LHCN-M2 (cell line): ENCODE measurements at regions not wholly inside any gene's neighbourhood (a gene's known extent, or its start where the extent isn't known, plus 50 kb on each side); places are given as distances from the start of the nearest gene placed in this dataset.

Experiments used
- DNase-seq: peaks from one replicate; pipeline ENCODE4 v3.0.0-alpha.2; 2012; ENCODE audit warnings: low read depth

DNA sequence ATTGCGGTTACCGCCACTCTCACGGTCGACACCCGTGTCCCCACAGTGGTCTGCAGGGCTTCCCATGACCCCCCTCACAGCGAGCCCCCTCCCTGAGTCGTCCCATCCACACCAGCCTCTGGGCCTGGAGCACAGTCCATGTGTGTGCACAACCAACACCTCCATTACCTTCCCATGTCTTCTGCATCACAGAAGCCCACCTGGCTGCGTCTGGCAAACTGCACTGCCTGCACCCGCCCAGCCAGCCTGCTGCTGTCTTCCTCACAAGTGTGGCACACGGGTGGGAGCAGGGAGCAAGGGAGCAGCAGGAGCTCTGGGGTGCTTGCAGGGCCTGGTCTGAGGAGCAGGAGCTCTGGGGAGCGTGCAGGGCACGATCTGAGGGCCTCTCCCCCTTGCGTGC is 415.3 kb upstream of the IRX4 start:
- DNase-seq = no peak

DNA sequence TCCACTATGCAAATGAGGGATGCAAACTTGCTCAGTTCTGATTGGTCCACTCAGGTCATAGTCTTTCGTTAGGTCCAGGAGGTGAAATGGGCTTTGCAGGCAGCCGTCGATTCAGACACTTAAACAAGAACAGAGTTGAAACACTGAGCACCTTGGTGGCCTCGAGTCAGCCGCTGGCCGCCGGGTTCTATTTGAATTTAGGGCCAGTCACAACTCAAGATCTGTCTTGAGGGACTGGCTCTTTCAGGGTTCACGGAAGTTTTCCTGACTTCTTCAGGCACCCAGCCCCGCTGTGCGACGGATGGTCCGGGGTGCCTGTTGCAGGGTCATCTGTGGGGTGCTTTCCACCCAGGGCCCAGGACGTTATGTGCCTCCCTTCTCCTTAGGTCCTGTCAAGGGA is 412.8 kb upstream of the IRX4 start:
- DNase-seq = no peak

DNA sequence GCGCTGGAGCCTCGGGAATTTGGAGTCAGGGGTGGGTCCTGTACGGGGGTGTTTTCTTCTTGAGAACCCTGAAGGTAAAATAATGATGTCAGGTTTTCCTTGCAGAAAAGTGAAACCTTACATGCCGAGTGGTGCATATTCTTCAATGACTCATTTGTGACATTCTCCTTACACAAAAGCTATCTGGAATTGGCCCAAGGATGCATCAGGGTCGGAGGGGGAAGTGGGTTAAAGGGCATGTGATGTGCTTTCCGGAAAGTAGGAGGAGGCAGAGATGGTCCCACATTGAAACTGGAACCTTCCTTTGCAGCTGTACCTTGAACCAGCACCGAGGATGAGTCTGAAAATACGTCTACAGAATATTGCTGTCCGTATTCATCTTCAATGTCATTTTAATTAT is 411.2 kb upstream of the IRX4 start:
- no peak for DNase-seq

DNA sequence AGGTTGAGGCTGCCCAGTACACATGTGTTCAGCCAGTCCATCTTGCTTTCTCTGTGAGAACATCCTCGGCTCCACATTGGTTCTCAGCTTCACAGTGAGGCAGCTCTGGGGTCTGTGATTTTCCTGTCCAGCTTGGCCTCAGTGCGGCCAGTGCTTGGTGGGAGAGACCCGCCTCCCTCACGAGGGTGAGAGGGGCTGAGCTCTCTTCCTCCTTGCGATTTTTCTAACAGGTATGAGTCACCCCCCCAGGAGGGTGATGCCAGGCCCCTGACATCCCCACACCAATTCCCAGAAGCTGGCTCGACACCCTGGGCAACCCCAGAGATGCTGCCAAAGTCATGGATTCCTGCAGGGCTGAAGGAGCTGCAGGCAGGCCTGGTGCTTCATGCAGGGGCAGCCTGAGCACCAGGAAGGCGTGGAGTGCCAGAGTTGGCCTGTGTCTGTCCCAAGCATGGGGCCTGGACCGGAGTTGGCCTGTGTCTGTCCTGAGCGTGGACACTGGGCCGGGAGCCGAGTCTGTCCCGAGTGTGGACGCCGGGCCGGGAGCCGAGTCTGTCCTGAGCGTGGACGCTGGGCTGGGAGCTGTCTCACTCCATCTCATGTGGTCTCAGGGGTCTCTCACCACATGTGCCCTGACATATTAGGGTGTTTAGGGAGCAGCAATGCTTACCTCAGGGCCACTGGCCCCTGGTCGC is 408.6 kb upstream of the IRX4 start:
- DNase-seq = no peak

DNA sequence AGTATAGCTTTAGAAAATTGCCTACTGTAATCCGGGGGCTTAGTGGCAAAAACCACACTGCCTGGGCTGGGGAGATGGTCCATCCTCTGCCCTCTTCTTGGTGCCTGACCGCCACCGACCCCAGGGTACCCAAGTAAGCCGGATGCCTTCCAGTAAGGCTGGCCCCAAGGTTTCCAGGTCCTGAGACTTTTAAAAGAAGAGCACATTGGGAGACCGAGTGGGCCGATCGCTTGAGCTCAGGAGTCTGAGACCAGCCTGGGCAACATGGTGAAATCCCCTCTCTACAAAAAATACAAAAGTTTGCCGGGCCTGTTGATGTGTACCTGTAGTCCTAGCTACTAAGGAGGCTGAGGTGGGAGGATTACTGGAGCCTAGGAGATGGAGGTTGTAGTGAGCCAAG is 406.7 kb upstream of the IRX4 start:
- no peak for DNase-seq

DNA sequence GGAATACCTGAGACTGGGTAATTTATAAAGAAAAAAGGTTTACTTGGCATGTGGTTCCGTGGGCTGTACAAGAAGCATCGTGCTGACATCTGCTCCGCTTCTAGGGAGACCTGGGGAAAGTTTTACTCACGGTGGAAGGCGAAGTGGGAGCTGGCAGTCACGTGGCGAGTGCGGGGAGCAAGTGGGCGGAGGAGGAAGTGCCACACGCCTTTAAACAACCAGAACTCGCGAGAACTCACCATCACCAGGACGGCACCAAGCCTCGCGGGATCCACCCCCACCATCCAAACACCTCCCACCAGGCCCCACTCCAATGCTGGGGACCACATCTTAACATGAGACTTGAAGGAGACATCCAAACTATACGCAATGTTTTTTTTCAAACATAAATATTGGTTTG is 406.2 kb upstream of the IRX4 start:
- no peak for DNase-seq

DNA sequence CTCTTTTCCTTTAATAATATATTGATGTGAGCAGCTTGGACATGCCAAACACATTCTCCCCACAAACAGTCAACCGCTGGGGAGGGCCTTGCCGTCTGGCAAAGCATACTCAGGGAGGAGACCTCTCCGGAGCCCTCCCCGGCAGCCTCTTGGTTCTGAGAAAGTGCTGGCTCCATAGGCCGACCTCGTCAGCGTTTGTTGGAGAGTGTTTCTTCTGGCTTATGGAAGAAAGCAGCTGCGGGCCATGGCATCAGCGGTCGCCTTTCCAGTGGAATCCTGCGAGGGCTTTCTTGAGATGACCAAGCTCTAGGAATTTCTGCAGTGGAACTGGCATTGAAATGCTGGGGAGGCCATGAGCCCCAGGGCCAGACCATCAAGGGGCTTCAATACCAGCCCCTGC is 405.7 kb upstream of the IRX4 start:
- DNase-seq = no peak

DNA sequence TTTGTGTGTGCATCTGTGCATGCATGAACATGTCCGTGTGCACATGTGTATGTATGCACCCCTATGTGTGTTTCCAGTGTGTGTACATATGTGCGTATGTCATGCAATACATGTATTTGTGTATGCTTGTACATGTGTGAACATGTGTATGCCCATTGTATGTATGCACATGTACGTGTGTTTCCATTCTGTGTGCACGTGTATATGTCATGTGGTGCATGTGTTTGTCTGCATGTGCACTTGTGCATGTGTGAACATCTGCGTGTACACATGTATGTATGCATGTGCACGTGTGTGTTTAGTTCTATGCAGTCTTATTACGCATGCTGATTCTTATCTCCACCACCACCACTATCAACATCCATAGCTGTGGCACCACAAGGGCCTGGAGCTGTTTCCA is 403.5 kb upstream of the IRX4 start:
- DNase-seq = no peak

DNA sequence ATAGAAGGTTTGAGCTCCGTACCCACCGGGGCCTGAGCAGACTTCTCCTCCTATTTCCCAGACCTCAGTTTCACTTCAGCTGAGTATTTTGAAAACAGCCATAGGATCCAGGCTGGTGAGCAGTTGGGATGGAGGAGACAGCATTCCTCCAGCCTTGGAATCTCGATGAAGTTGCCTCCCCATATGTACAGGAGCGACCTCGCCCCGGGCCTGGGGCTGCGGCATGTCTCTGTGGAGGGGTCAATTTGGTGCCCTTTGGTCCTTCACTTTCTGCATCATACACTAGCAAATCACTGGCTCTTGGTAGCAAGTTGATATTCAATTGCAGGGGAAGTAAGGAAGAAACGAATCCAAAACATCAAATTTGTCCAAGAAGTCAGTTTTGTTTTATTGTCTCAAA is 402.0 kb upstream of the IRX4 start:
- DNase-seq = no peak

DNA sequence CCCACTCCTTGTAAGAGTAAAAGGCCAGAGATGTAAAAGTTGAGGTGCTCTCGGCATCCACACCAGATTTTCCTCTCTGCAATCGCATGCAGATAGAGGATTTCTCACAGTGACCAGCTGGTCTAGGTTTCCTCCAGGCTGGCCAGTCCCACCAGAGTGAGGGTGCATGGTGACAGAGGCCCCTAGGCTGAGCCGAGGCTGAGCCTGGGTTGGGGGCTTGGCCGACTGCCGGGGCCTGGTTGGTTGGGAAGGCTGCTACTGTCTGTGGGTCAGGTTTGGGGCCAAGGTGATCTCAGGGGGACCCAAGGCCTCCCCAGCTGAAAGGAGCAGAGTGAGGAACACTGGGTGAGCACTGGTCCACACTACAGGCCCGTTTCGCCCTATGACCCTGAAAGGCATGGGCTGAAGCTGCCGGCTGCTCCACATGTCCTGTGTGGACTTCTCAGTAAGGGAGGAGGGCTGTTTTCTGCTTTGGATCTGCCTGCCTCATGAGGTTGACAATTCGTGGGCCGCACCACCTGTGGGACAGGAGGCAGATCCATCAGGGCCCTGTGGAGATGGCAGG is 400.8 kb upstream of the IRX4 start:
- DNase-seq = no peak

DNA sequence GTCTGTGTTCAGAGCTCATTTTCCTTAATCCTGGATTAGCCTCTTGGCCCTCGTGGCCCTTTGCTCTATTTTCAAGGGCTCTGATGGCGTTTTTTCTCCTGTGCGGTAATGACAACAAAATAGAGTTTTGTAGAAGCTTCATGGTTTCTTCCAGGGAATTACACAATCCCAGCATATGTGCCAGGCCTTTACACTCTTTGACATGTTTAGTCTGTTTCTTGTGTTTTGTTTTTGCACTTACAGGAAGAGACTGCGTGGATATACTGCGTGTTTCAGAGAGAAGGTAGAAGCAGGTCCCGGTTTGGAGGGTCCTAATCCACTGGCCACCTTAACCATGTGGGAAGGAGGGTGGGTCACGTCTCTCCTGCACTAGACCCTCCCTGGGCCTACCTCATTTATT is 400.2 kb upstream of the IRX4 start:
- DNase-seq = no peak

DNA sequence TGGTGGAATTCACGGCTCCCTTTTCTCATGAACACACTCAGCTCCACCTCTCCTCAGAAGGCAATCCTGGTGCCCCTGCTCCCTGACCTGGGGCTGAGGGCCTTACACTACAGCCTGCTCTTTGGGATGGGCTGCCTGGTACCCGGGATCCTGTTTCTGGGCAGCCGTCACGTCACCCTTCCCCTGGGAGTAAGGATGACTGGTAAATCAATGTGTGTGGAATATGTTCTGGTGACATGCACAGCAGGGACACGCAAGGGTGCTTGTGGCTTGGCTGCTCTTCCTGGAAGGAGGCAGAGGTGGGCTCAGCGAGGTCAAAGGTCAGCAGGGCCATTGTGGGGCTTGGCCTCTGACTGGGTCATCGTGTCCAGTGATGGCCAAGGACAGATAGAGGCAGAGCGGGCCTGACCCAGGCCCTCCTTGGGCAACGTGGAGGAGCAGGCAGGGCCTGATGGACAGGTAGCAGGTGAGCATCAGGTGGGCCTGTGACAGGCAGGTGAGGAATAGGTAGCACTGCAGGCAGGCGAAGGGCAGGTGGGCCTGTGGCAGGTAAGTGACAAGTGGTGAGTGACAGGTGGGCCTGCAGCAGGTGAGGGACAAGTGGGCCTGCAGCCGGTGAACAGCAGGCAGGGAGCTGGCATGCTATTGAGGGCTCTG is 399.4 kb upstream of the IRX4 start:
- no peak for DNase-seq

DNA sequence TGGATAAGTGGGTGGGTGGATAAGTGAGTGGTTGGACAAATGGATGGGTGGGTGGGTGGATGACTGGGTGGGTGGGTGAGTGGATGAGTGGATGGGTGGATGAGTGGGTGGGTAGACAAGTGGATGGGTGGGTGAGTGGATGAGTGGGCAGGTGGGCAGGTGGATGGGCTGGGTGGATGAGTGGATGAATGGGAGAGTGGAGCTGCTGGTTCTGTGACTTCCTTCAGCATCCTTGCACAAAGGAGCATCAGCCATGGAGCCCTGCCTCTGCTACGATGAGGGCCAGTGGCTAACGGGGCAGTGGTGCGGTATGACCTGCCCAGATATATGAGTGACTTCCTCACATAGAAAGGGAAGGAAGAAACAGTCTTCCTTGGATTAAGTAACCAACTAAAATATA is 398.7 kb upstream of the IRX4 start:
- DNase-seq = no peak

DNA sequence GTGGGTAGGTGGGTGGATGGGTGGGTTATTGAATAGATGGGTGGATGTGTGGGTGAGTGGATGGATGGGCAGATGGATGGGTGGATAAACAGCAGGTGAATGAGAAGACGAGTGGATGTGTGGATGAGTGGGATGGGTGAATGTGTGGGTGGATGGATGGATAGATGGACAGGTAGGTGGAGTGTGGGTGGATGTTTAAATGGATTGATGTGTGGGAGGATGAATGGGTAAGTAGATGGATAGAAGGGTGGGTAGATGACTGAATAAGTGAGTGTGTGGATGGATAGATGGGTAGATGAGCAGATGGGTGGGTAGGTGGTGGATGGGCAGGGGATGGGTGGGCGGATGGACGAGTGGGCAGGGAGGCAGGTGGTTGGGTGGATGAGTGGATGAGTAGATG is 397.6 kb upstream of the IRX4 start:
- no peak for DNase-seq

DNA sequence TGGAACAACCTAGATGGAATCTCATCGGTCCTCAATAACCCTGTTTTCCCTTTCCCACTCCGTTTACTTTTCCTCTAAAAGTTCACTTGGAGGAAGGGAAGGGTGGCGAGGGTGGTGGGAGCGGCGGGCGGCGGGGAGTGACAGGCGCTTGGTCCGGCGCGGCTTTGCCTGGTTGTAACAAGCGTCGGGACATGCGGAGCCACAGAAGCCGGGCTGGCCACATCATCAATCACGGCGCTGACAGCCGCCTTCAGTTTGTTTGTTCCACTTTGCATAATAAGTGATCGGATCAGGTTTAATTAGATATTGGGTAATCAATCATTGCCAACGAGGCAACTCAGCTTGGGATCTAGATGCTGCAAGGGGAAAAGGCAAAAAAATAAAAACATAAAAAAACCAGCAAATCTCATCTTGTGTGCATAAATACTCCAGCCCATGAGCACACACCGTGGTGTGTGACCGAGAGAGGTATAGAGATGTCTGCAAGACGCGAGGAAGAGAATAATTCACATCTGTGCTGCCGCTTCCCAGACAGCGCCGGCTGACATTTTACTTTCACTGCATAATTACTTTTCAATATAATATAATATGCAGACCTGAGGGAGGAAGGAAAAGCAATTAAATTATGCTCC is 396.2 kb upstream of the IRX4 start:
- no peak for DNase-seq

DNA sequence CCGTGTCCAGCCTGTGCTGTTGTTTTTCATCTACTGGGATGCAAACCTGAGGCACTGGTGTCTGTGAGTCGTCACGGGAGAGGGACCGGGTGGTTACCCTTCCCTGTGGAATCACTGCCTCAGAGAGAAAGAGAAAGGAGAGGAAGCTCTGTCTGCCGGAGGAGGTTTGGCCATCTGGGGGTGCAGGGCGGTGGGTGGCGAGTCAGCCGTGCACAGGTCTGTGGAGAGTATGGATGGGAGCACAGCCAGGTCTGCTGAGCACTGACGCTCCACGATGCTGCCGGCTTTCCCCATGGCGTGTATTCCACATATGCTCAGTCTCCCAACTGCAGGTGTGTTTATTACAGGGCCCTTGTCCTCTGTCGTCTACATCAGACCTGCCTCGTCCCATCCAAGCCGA is 395.2 kb upstream of the IRX4 start:
- DNase-seq = no peak

DNA sequence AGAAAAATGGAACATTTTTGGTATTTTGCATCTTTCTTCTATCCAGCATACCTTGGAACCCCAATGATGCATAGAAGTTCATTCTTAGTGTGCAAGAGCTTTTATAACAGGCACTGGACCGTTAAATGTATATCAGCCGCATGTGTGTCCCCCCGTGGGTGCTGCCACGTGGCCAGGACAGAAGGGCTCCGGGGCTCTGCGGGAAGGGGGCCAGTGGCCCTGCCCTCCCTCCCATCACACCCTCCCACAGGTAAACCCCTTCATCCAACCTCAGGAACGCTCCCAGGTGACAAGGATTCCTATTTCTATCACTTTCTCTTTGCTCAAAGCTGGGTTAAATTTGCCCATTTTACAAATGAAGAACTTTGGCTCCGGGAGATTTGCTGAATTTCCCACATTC is 393.4 kb upstream of the IRX4 start:
- DNase-seq = no peak

DNA sequence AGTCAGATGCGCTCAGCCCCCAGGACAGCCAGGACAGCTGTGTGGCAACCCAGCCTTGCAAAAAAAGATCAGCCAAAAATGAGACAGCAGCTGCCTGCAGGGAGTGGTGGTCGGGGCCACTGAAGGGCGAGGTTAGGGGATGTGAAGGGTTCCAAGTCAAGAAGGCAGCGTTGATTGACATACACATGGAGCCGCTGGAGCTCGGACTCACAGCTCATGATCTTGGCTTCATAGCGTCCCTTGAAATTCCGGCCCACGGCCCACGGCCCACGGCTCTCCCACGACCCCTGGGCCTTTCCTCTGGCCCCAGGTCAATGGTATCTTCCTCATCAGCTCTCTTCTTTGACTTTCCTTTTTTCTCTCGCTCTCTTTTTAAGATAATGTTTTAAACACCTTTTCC is 390.0 kb upstream of the IRX4 start:
- DNase-seq = no peak

DNA sequence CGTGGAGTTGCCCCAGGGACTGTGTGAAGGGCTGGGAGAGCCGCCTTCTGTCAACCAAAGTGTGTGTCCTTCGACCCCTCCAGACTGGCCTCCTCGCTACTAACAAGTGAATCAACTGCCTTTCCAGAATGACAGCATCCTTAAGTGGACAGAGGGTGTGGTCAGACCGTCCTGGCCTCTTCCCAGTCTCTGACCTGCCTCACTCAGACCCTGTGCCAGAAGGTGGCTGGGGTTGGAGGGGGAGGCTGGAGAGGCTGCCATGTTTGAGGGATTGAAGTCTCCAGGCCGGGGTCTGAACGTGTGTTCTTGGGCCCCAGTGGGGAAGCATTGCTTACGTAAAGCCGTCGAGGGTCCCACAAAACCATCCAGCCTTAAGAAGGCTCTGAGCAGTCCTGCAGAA is 389.3 kb upstream of the IRX4 start:
- DNase-seq = no peak

DNA sequence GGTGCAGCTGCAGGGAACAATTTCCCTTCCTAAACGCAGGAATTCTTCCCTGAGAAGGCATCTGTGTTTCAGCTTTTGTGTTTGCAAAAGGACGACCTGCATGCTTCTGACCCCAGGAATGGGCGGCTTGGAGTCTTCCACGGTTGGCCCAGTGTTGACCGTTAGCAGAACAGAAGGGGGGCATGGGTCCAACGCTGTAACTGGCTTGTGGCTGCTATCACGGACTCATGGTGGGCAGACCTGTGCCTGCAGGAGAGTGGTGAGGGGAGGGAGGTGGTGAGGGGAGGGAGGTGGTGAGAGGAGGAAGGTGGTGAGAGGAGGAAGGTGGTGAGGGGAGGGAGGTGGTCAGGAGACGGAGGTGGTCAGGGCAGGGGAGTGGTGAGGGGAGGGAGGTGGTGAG is 388.6 kb upstream of the IRX4 start:
- no peak for DNase-seq

DNA sequence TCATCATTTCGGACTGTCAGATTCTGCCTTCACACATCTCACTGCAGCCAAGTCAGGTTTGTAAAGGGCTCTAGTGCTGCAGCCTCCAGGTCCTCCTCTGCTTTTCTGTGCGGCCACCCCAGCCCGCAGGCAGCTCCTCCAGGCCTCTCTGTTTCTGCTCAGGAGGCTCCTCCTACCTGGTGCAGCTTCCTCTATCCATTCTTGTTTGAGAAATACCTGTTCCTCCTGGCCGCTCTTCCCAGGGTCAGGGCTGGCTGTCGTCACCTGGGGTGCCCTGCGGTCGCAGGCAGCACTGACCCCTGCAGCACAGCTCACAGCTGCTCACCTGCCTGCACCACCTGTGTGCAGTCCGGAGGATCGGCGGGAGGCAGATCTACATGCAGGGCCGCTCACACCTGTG is 387.7 kb upstream of the IRX4 start:
- no peak for DNase-seq

DNA sequence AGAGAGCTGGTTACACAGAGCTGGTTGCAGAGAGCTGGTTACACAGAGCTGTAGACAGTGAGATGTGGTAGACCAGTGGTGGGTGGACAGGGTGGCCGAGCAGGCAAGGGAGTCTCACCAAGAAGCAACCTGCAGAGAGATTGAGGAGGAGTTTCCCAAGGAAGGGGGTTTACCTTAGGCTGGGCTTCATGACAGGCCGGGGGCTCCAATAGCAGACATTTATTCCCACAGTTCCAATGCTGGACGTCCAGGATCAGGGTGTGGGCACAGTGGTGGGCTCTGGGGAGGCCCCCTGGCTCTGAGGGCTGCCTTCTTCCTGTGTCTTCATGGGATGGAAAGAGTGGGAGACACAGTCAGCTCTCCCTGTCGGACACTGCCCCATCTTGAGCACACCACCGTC is 386.9 kb upstream of the IRX4 start:
- no peak for DNase-seq

DNA sequence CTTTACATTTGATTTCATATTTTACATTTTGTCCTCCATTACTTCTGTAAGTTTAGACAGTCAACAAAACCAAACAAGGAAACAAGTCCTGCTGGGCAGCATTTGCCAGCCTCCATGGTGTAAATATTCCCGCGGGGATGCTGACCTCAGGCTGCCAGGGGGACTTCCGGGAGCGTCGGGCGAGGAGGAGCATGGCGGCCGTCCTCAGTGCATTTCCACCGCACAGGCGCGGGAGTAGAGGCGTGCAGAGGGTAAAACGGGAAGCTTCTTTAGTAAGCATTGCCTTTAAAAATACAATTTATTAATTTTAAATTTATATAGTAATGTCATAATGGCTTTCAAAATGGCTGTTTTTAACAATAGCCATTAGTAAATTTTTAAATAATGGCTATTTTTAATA is 385.3 kb upstream of the IRX4 start:
- no peak for DNase-seq
